ENCODE measurements at regions not wholly inside any gene's neighbourhood (a gene's known extent, or its start where the extent isn't known, plus 50 kb on each side); places are given as distances from the start of the nearest gene placed in this dataset.

DNA sequence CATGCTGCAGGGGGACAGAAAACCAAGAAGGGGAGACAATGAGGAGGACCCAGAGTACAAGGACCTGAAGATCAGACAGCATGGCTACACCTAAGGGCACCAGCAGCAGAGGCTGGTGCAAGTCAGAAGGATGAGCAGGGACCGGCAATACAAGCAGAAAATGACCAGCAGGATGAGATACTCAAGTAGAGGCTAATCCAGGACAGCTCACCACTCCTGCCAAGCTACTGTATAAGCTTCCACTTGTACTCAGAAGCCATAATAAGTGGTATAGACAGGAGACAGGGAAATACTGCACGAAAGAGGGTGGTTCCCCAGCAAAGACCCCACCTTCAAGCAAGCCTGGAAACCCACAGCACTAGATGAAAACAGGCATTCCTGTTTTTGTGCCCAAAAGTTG, 138.7 kb upstream of the ZC3H12C start:
- TF ChIP-seq, protein P1, sequence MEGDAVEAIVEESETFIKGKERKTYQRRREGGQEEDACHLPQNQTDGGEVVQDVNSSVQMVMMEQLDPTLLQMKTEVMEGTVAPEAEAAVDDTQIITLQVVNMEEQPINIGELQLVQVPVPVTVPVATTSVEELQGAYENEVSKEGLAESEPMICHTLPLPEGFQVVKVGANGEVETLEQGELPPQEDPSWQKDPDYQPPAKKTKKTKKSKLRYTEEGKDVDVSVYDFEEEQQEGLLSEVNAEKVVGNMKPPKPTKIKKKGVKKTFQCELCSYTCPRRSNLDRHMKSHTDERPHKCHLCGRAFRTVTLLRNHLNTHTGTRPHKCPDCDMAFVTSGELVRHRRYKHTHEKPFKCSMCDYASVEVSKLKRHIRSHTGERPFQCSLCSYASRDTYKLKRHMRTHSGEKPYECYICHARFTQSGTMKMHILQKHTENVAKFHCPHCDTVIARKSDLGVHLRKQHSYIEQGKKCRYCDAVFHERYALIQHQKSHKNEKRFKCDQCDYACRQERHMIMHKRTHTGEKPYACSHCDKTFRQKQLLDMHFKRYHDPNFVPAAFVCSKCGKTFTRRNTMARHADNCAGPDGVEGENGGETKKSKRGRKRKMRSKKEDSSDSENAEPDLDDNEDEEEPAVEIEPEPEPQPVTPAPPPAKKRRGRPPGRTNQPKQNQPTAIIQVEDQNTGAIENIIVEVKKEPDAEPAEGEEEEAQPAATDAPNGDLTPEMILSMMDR (IDR thresholded peaks at IDR 0.05): no peak
- TF ChIP-seq POLR2A (IDR thresholded peaks at IDR 0.05): no peak
- no peak for TF ChIP-seq POLR2AphosphoS5 (IDR thresholded peaks at IDR 0.05)
